PC-9 (cell line): ENCODE measurements at regions not wholly inside any gene's neighbourhood (a gene's known extent, or its start where the extent isn't known, plus 50 kb on each side); places are given as distances from the start of the nearest gene placed in this dataset.

Experiments used
- BruUV-seq: library from RNA; stranded (reverse); fragments of 400-500 nt; replicated peaks from 2 replicates; lab custom pipeline; 2021; lab: Mats Ljungman, UMichigan
- CTCF ChIA-PET: fragments of 300-600 bp; sonication (Branson Sonifier 250); formaldehyde crosslinking; loops from one replicate; lab custom pipeline; 2022; ENCODE audit warnings: antibody characterized with exemption; lab: Charles Lee
- POLR2A ChIA-PET: fragments of 300-600 bp; sonication (Branson Sonifier 250); formaldehyde crosslinking; loops from one replicate; lab custom pipeline; 2022; ENCODE audit warnings: antibody characterized with exemption; ENCODE audit not compliant: unreplicated experiment; lab: Charles Lee
- DNase-seq, 2 experiments: peaks; one replicate each; pipeline versions ENCODE4 v3.0.0 to v3.0.0-alpha.2; 2015 to 2022; ENCODE audit warnings: mixed read lengths in 1 of 2
- H2AFZ ChIP-seq: fragments of 200-600 bp; sonication (generic); 2 replicates; pipeline ENCODE4 v1.8.1; 2017; ENCODE audit warnings: antibody characterized with exemption
- H3F3A ChIP-seq: fragments of 200-600 bp; sonication (generic); 2 replicates; pipeline ENCODE4 v1.8.1; 2017; ENCODE audit warnings: antibody characterized with exemption, mild to moderate bottlenecking, low read depth; ENCODE audit not compliant: insufficient read depth
- H3K27ac ChIP-seq: fragments of 200-600 bp; sonication (generic); 2 replicates; pipeline ENCODE4 v1.6.1; 2016; ENCODE audit warnings: mixed run types
- H3K27me3 ChIP-seq: fragments of 200-600 bp; sonication (generic); 2 replicates; pipeline ENCODE4 v1.6.1; 2016; ENCODE audit warnings: low read depth, mixed run types; ENCODE audit not compliant: insufficient read depth
- H3K36me3 ChIP-seq: fragments of 200-600 bp; sonication (generic); 2 replicates; pipeline ENCODE4 v1.6.1; 2016; ENCODE audit warnings: low read depth, mixed run types
- H3K4me1 ChIP-seq: fragments of 200-600 bp; sonication (generic); replicated peaks from 2 replicates; pipeline ENCODE4 v1.6.1; 2016; ENCODE audit warnings: mixed run types; ENCODE audit not compliant: insufficient read depth
- H3K4me2 ChIP-seq: fragments of 200-600 bp; sonication (generic); 2 replicates; pipeline ENCODE4 v1.6.1; 2017; ENCODE audit warnings: mixed run types
- H3K4me3 ChIP-seq: fragments of 200-600 bp; sonication (generic); 2 replicates; pipeline ENCODE4 v1.6.1; 2016; ENCODE audit warnings: mixed run types
- H3K79me2 ChIP-seq: fragments of 200-600 bp; sonication (generic); 2 replicates; pipeline ENCODE4 v1.6.1; 2017; ENCODE audit warnings: low read depth, mixed run types
- H3K9me2 ChIP-seq: fragments of 200-600 bp; sonication (generic); 2 replicates; pipeline ENCODE4 v1.8.1; 2017; ENCODE audit warnings: mild to moderate bottlenecking; ENCODE audit not compliant: insufficient read depth
- H3K9me3 ChIP-seq: fragments of 200-600 bp; sonication (generic); 2 replicates; pipeline ENCODE4 v1.8.1; 2016; ENCODE audit warnings: low read depth; ENCODE audit not compliant: insufficient read depth
- H4K20me1 ChIP-seq: fragments of 200-600 bp; sonication (generic); 2 replicates; pipeline ENCODE4 v1.8.1; 2017; ENCODE audit not compliant: insufficient read depth
- EZH2 ChIP-seq: fragments of 200-600 bp; sonication (generic); IDR thresholded peaks from 2 replicates; pipeline ENCODE4 v1.8.0; 2017; ENCODE audit warnings: antibody characterized with exemption, low read depth
- intact Hi-C: fragments of 100-400 bp; cut with micrococcal nuclease; formaldehyde crosslinking; loops from one replicate; pipeline ENCODE4 v1.10.0; 2022; ENCODE audit not compliant: unreplicated experiment
- TF ChIP-seq, protein P1 (sequence below): fragments of 200-600 bp; sonication (generic); conservative IDR thresholded peaks from 2 replicates; pipeline ENCODE4 v1.6.1; 2017; ENCODE audit warnings: mixed run types, antibody characterized with exemption, mild to moderate bottlenecking, moderate library complexity

GRCh38 chr7:81574723-81575326, 195.0 kb downstream of the HGF start:
- DNase-seq = no peak
- no peaks in the 10 kb centered on the region for H3F3A ChIP-seq
- no peaks in the 10 kb centered on the region for H3K9me2 ChIP-seq
- no peaks in the 10 kb centered on the region for H3K36me3 ChIP-seq
- TF ChIP-seq, protein P1, sequence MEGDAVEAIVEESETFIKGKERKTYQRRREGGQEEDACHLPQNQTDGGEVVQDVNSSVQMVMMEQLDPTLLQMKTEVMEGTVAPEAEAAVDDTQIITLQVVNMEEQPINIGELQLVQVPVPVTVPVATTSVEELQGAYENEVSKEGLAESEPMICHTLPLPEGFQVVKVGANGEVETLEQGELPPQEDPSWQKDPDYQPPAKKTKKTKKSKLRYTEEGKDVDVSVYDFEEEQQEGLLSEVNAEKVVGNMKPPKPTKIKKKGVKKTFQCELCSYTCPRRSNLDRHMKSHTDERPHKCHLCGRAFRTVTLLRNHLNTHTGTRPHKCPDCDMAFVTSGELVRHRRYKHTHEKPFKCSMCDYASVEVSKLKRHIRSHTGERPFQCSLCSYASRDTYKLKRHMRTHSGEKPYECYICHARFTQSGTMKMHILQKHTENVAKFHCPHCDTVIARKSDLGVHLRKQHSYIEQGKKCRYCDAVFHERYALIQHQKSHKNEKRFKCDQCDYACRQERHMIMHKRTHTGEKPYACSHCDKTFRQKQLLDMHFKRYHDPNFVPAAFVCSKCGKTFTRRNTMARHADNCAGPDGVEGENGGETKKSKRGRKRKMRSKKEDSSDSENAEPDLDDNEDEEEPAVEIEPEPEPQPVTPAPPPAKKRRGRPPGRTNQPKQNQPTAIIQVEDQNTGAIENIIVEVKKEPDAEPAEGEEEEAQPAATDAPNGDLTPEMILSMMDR = no peak
- BruUV-seq = no TSS peak
- no peak overlapping the region for H3K4me3 ChIP-seq
- no peaks in the 10 kb centered on the region for H3K27me3 ChIP-seq
- no peaks in the 10 kb centered on the region for H3K4me1 ChIP-seq
- H3K27ac ChIP-seq = no peak overlapping the region
- H3K4me2 ChIP-seq = no peak overlapping the region
- no peaks in the 10 kb centered on the region for H3K9me3 ChIP-seq
- no peaks in the 10 kb centered on the region for H4K20me1 ChIP-seq
- intact Hi-C loops = no loop called here
- H3K79me2 ChIP-seq = no peaks in the 10 kb centered on the region
- ChIA-PET CTCF (no interaction called here), POLR2A (no interaction called here)
- no peak overlapping the region for H2AFZ ChIP-seq

GRCh38 chr7:81573932-81574331, 195.9 kb downstream of the HGF start:
- Histone ChIP-seq H3K79me2 (no peaks in the 10 kb centered on the region), H3F3A (no peaks in the 10 kb centered on the region), H3K9me3 (no peaks in the 10 kb centered on the region), H3K36me3 (no peaks in the 10 kb centered on the region), H3K4me3 (no peak overlapping the region), H2AFZ (no peak overlapping the region), H3K4me1 (no peaks in the 10 kb centered on the region), H3K27me3 (no peaks in the 10 kb centered on the region), H3K4me2 (no peak overlapping the region), H4K20me1 (no peaks in the 10 kb centered on the region), H3K9me2 (no peaks in the 10 kb centered on the region), H3K27ac (no peak overlapping the region)
- TF ChIP-seq, protein P1 = no peak
- no peak for TF ChIP-seq EZH2
- POLR2A ChIA-PET = no interaction called here
- DNase-seq = no peak
- BruUV-seq = no TSS peak
- CTCF ChIA-PET = no interaction called here
- intact Hi-C loops = no loop called here

DNA sequence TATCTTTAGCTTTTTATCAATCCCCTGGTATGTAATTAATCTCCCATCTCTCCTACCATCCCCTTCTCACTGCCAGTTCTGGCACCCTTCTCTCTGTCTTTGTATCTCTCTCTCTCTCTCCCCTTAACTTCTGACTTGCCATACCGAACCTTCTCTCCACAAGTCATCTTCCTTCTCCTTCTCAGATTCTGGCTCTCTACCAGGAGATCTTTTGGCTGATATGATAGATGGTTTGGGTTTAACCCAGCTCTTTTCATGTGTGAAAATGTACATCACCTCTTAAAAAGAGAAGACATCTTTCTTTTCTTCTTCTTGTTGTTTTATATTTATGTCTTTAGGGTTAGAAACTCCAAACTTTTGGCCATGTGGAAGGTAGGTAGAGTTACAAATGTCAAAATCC, 196.7 kb downstream of the HGF start:
- no peaks in the 10 kb centered on the region for H3K4me1 ChIP-seq
- CTCF ChIA-PET = no interaction called here
- no peaks in the 10 kb centered on the region for H3K9me3 ChIP-seq
- no peaks in the 10 kb centered on the region for H4K20me1 ChIP-seq
- no peak overlapping the region for H3K4me3 ChIP-seq
- intact Hi-C loops = no loop called here
- H3K4me2 ChIP-seq = no peak overlapping the region
- no peak overlapping the region for H3K27ac ChIP-seq
- no peak for DNase-seq
- H3K9me2 ChIP-seq = no peaks in the 10 kb centered on the region
- H3K36me3 ChIP-seq = no peaks in the 10 kb centered on the region
- H3K27me3 ChIP-seq = no peaks in the 10 kb centered on the region
- POLR2A ChIA-PET = no interaction called here
- H2AFZ ChIP-seq = no peak overlapping the region
- no peaks in the 10 kb centered on the region for H3F3A ChIP-seq
- BruUV-seq = no TSS peak
- TF ChIP-seq EZH2 = no peak
- TF ChIP-seq, protein P1 = no peak
- H3K79me2 ChIP-seq = no peaks in the 10 kb centered on the region
